DMS153 (cell line): ENCODE measurements at regions not wholly inside any gene's neighbourhood (a gene's known extent, or its start where the extent isn't known, plus 50 kb on each side); places are given as distances from the start of the nearest gene placed in this dataset.

Source experiments
- DNase-seq: peaks from one replicate; lab custom pipeline; 2025; lab: John Stamatoyannopoulos, UW

GRCh38 chr2:118239284-118239683 lies 151.0 kb downstream of the INSIG2 start:
- no peak for DNase-seq

DNA sequence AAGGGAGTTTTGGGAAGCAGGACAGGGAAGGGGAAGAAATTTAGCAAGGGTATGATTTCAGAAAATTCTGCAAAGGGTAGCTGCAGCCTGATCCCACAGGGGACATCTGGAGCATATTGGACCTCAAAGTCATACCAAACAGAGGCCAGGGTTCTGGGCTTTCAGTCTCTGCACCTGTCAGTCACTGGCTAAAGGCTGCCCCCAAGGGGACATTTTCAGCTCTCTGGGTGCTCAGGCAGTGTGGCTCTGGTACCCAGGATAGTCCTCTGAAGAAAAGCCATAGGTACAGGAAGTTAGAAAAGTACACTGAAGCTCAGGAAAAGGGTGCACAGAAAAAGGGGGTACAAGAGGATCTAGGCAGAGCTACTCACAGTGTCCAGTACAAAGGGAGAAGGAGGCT lies 149.2 kb downstream of the INSIG2 start:
- no peak for DNase-seq

DNA sequence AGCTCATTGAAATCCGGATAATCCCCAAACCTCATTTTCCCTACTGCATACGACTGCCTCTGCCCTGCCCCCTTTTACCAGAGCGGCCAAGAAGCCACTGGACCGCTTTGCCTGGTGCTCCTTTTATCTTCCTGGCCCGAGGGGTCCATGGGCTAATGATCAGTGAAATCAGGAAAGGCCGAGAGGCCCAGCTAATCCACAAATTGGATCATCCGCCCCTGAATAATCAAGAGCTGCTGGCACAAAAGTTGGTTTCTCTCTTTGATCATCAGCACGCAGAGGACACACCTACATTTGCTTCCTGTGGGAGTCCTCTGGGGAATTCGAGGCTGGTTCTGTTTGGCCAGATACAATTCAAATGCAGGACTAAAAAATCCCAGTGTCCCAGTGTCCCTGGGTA lies 144.5 kb downstream of the INSIG2 start:
- no peak for DNase-seq

GRCh38 chr2:118232391-118232790 lies 144.1 kb downstream of the INSIG2 start:
- no peak for DNase-seq

DNA sequence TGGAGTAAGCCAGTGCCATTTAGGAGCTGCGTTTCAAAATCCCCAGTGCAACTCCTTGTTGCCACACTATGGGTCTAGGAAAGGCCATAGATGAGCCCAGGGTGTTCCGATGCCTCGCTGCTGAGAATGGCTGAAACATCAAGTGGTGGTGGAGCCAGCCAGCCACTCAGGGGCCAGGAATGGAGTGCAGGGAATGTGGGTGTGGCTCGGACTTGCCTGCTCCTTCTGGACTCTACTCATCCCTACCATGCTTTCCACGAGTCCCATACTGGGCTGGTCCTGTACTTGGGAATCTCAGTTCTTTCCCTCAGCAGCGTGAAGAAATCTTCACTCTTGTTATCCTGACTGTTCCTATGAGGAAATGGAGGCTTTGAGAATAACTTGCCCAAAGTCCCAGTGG lies 143.5 kb downstream of the INSIG2 start:
- no peak for DNase-seq

GRCh38 chr2:118227698-118228508 lies 139.6 kb downstream of the INSIG2 start:
- no peak for DNase-seq

DNA sequence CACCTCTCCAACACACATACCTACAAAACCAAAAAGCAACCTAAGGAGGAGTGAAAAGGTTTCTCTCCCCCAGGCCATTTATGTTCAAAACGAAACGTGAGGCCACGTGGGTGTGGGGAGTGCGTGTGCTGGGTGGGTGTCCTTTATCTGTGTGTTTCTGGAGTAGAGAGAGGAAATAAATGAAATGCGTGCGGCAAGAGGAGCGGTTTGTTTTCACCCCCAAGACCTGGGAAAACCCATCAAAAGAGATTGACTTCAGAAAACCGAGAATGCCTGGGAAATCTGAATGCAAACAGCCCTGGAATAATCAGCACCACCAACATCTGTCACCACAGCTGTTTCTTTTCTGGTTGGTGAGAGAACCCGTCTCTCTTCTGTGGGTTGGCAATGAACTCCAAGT lies 137.4 kb downstream of the INSIG2 start:
- no peak for DNase-seq

- DNase-seq, result no peak
Measured at GRCh38 chr2:118224895-118225311, 136.6 kb downstream of the INSIG2 start.

- no peak for DNase-seq
Measured at GRCh38 chr2:118223992-118224894, 136.0 kb downstream of the INSIG2 start.

DNA sequence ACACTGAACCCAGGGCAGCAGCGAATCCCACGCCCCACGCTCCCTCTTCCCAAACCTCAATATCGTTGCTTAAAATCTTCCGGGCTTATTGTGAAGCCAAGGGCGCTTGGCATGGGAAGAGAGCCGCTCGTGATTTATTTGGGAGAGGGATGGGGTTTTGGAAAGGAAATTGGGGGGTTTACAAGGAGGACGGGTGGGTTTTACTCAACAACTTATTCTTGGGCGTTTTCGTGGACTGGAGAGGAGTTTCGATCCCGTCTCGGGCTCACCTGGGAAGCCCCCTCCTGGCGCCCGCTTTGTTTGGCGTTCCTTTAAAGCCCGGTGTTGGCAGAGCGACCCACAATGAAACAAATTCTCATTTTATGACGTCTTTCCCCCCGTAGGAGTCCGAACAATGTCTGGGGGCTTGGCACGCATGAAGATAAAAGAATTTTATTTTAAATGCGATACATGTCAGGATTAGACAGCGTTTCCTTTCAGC lies 135.3 kb downstream of the INSIG2 start:
- DNase-seq, result no peak

DNA sequence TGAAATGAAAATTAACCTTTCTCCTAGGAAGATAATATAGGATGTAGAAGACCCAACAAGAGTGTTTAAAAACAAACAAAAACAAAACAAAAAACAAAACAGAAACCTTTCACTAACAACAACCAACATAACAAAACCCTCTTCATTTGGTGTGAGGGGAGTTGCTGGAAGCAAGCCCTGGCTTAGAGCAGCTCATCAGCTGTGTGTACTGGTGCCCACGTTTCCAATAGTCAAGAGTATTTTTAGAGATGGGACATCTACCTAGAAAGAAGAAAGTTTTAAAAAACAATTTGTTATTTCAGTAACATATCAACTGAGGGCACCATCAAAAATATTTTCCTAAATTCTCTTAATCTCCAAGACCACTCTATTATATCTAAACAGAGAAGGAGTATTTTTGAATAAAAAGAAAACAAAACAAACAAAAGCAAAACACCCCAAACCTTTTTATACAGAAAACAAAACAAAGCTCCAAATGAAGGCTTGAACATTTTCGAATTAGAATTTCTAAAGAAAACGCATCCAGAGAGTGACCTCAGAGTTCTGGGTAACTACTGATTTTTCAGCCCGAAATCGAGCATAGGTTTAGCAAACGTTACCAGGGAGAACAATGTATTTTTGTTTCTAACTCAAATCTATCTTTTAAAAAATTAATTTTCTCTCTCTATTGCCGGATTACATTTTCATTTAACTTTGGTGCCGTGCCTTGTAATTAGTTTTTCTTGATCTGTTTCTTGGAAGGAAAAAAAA lies 134.6 kb downstream of the INSIG2 start:
- no peak for DNase-seq

DNA sequence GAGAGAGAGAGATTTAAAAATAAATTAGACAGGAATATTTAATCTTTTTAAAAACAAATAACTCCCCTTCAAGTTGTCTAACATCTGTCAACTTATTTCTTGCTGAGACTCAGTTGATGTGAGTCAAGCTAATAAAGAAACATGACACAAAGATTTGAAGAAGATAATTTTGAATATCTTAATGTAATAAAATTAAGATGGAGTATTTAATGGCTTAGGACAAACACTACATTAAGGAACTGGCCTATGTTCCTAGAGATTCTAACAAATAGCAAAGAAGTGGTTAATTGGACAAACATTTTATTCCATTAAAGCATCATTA lies 134.0 kb downstream of the INSIG2 start:
- no peak for DNase-seq

- DNase-seq, result peak; percentile 59
Measured at GRCh38 chr2:118221536-118222272, 133.4 kb downstream of the INSIG2 start.

DNA sequence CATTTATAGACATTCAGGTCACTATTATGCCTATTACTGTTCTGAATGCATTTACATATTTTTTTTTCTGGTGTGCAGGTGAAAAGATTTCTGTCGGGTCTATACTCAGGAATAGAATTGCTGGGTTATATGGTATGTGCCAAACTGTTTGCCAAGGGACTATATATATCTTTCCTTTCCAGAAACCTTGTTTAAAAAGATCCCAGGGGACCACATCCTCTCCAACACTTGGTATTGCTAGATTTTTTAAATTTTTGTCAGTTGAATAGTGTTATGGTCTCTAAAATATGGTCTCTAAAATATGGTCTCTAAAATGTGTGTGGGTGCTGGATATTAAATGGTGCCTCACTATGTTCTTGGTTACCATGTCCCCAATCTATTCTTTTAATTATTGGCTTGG lies 131.3 kb downstream of the INSIG2 start:
- no peak for DNase-seq

DNA sequence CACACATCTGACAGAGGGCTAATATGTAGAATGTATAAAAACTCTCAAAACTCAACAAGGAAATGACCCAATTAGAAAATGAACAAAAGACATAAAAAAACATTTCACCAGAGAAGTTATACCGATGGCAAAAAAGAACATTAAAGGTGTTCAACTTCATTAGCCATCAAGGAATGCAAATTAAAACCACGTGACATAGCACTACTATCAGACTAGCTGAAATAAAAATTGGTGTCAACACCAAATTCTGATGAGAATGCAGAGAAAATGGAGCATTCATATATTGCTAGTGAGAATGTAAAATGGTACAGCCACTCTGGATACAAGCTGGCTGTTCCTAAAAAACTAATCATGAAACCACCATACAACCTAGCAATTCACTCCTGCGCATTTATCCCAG lies 128.0 kb downstream of the INSIG2 start:
- DNase-seq, result no peak

DNA sequence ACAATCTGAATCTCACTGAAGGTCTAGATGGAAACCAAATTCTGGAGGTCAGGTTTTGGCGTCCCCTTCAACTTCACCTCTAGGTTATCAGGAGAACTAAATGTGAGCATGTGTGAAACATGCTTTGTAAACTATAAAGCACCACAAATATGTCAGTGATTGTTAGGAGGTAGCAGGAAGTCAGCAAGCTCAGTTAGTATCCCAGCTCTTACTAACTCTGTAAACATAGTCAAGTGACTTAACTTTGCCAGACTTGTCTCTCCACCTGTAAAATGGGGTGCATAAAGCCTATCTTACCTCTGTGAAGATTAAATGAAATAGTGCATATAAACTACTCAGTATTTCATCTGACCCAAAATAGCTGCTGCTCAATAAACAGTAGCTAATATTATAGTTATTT lies 121.5 kb downstream of the INSIG2 start:
- DNase-seq, result no peak

DNA sequence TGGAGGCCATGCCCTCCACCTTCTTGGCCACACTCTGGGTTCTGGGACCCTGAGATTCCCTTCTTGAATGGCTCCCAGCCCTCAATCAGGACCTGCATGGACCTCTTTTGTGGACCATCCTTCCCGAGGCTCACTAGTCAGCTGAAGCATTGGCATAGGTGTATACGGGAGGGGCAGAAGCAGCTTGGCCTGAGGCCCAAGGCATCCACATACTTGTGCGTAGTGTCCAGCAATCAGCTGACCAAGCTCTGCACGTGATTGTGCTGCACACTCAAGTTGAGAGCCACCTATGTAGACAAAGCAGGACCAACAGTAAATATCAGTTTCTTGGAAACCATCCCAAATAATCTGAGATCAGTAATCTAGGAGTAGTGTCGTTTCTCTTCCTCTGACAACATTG lies 119.6 kb downstream of the INSIG2 start:
- no peak for DNase-seq

DNA sequence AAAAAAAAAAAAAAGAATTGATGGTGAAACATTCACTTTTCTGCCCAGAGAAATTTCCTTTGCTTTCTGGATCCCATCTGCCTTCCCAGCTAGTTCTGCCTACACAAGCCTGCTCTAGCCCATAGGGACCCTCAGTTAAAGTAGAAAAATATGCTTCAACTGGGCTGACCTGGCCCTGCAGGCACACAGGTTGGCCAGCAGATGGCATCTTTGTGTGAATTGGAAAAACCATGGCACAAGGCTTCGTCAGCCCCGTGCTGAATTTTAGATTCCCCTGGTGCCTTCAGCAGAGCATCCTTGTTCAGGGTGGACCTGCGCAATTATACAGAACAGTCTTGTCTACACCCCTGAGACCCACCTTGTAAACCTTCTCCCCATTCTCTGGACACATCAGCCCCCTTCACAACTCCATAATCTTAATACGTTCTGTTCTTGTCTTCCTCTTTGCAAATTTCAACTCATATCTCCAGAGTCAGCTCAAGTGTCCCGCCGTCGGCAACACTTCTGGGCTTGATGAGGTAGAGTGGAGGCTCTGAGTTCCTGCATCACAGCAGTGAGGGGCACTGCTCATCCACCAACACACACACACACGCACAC lies 114.5 kb downstream of the INSIG2 start:
- no peak for DNase-seq

GRCh38 chr2:118198268-118198667 lies 110.0 kb downstream of the INSIG2 start:
- no peak for DNase-seq

- DNase-seq, result no peak
Measured at GRCh38 chr2:118197011-118197675, 108.9 kb downstream of the INSIG2 start.

- peak; percentile 98 for DNase-seq
Measured at GRCh38 chr2:118190474-118190873, 102.2 kb downstream of the INSIG2 start.
